Panc1 (cell line): ENCODE measurements at regions not wholly inside any gene's neighbourhood (a gene's known extent, or its start where the extent isn't known, plus 50 kb on each side); places are given as distances from the start of the nearest gene placed in this dataset.
"Not testable (repeated sequence)": the region's sequence is repeated elsewhere in the genome, so short reads cannot be mapped to it uniquely, and the experiment has no call there.

Experiments used
- ATAC-seq: fragments of 200-7000 bp; cut with Tn5 transposase; 2 replicates; pipeline ENCODE4 v1.9.1; 2020; ENCODE audit warnings: mild to moderate bottlenecking, moderate library complexity
- BruUV-seq: library from RNA; stranded (reverse); fragments of 400-500 nt; replicated peaks from 2 replicates; lab custom pipeline; 2021; lab: Mats Ljungman, UMichigan
- CTCF ChIA-PET: fragments of 300-600 bp; sonication (Branson Sonifier 250); formaldehyde crosslinking; loops from one replicate; lab custom pipeline; 2022; ENCODE audit warnings: antibody characterized with exemption; lab: Charles Lee
- POLR2A ChIA-PET: fragments of 300-600 bp; sonication (Branson Sonifier 250); formaldehyde crosslinking; loops from one replicate; lab custom pipeline; 2022; ENCODE audit warnings: antibody characterized with exemption; lab: Charles Lee
- DNase-seq: peaks from one replicate; pipeline ENCODE4 v3.0.0-alpha.2; 2010; ENCODE audit warnings: low read depth, low spot score
- H3K27ac ChIP-seq: 2 replicates; pipeline ENCODE4 v1.5.1; 2011; ENCODE audit warnings: mild to moderate bottlenecking, low read length, inconsistent platforms
- H3K27me3 ChIP-seq: fragments of 200-500 bp; sonication (Bioruptor generic); 2 replicates; pipeline ENCODE4 v1.6.0; 2014; ENCODE audit warnings: low read length, inconsistent platforms; ENCODE audit not compliant: control insufficient read depth, insufficient read depth
- H3K36me3 ChIP-seq: fragments of 200-500 bp; sonication (Bioruptor generic); 2 replicates; pipeline ENCODE4 v1.5.1; 2014; ENCODE audit warnings: inconsistent platforms, mild to moderate bottlenecking, low read length, moderate library complexity; ENCODE audit not compliant: control insufficient read depth, insufficient read depth
- H3K4me1 ChIP-seq: 2 replicates; pipeline ENCODE4 v1.5.1; 2011; ENCODE audit warnings: inconsistent platforms, mild to moderate bottlenecking, low read length, moderate library complexity; ENCODE audit not compliant: control insufficient read depth, insufficient read depth
- H3K4me3 ChIP-seq, 2 experiments: 2 replicates each; pipeline ENCODE4 v1.5.1; 2011 to 2012; ENCODE audit warnings: low read depth in 2 of 2, low read length in 2 of 2, mild to moderate bottlenecking in 2 of 2, inconsistent platforms in 1 of 2, moderate library complexity in 1 of 2
- H3K9me3 ChIP-seq: fragments of 200-500 bp; sonication (Bioruptor generic); 2 replicates; pipeline ENCODE4 v1.5.1; 2014; ENCODE audit warnings: low read depth, mild to moderate bottlenecking, inconsistent platforms, low read length, moderate library complexity; ENCODE audit not compliant: control insufficient read depth, insufficient read depth
- POLR2AphosphoS5 ChIP-seq: IDR thresholded peaks from 2 replicates; pipeline ENCODE4 v1.6.1; 2012; ENCODE audit warnings: mild to moderate bottlenecking, low read depth, low read length, moderate library complexity
- SIN3A ChIP-seq: IDR thresholded peaks from 2 replicates; pipeline ENCODE4 v1.6.1; 2012; ENCODE audit warnings: low read depth, mild to moderate bottlenecking, low read length, moderate library complexity, borderline replicate concordance; ENCODE audit not compliant: insufficient read depth
- TCF7L2 ChIP-seq: IDR thresholded peaks from 2 replicates; pipeline ENCODE4 v1.6.1; 2011; ENCODE audit warnings: mild to moderate bottlenecking, low read depth, low read length, inconsistent platforms
- in situ Hi-C: cut with HindIII; loops from 2 replicates; pipeline ENCODE4 v1.10.0; 2016; ENCODE audit warnings: low sequenced_read_pairs, low pct_unique_long_range_greater_than_20kb
- intact Hi-C: fragments of 100-400 bp; cut with micrococcal nuclease; formaldehyde crosslinking; loops from one replicate; pipeline ENCODE4 v1.10.0; 2022; ENCODE audit not compliant: unreplicated experiment
- TF ChIP-seq, protein P1 (sequence below): fragments of 450-650 bp; IDR thresholded peaks from 2 replicates; pipeline ENCODE4 v1.5.1; 2017; ENCODE audit warnings: mild to moderate bottlenecking
- TF ChIP-seq, protein P2 (sequence below), 2 experiments: IDR thresholded peaks; 2 replicates each; pipeline ENCODE4 v1.6.1; 2011 to 2012; ENCODE audit warnings: low read depth in 2 of 2, control low read depth in 1 of 2, low read length in 1 of 2, mild to moderate bottlenecking in 1 of 2, moderate library complexity in 1 of 2; ENCODE audit not compliant: insufficient read depth in 1 of 2

DNA sequence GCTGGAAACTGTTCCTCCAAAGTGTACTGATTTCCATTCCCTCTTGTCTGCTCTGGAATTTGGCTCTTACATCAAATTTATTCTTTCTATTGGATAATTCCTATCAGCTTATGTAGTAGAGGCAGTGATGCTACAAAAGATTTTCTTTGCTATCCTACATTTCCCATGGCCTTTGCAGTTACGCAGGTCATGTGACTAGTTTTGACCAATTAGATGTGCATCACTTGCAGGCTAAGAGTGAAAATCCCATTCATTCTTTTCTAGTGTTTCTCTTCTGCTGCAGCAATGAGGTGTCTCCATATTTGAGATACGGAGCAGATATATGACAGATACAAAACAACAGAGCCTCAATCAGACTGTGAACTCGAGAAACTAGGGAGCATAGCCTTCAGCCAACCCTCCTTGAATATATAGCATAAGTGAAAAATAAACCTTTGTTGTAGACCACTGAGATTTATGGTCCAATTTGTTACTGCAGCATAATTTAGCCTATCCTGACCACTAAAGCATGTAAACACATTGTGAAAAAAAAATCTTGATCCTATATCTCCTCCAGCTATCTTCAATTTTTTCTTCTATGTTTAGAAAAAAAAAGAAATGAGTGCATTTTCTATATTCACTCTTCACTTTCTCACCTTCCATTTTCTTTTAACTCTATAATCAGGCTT lies 102.0 kb downstream of the HNMT start:
- H3K4me1 ChIP-seq = no peaks in the 10 kb centered on the region
- no TSS peak for BruUV-seq
- ATAC-seq (no peak), DNase-seq (no peak)
- H3K36me3 ChIP-seq = no peaks in the 10 kb centered on the region
- H3K27ac ChIP-seq = no peak overlapping the region
- ChIA-PET POLR2A (no interaction called here), CTCF (no interaction called here)
- TF ChIP-seq, protein P1, sequence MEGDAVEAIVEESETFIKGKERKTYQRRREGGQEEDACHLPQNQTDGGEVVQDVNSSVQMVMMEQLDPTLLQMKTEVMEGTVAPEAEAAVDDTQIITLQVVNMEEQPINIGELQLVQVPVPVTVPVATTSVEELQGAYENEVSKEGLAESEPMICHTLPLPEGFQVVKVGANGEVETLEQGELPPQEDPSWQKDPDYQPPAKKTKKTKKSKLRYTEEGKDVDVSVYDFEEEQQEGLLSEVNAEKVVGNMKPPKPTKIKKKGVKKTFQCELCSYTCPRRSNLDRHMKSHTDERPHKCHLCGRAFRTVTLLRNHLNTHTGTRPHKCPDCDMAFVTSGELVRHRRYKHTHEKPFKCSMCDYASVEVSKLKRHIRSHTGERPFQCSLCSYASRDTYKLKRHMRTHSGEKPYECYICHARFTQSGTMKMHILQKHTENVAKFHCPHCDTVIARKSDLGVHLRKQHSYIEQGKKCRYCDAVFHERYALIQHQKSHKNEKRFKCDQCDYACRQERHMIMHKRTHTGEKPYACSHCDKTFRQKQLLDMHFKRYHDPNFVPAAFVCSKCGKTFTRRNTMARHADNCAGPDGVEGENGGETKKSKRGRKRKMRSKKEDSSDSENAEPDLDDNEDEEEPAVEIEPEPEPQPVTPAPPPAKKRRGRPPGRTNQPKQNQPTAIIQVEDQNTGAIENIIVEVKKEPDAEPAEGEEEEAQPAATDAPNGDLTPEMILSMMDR = no peak
- TF ChIP-seq, protein P2, sequence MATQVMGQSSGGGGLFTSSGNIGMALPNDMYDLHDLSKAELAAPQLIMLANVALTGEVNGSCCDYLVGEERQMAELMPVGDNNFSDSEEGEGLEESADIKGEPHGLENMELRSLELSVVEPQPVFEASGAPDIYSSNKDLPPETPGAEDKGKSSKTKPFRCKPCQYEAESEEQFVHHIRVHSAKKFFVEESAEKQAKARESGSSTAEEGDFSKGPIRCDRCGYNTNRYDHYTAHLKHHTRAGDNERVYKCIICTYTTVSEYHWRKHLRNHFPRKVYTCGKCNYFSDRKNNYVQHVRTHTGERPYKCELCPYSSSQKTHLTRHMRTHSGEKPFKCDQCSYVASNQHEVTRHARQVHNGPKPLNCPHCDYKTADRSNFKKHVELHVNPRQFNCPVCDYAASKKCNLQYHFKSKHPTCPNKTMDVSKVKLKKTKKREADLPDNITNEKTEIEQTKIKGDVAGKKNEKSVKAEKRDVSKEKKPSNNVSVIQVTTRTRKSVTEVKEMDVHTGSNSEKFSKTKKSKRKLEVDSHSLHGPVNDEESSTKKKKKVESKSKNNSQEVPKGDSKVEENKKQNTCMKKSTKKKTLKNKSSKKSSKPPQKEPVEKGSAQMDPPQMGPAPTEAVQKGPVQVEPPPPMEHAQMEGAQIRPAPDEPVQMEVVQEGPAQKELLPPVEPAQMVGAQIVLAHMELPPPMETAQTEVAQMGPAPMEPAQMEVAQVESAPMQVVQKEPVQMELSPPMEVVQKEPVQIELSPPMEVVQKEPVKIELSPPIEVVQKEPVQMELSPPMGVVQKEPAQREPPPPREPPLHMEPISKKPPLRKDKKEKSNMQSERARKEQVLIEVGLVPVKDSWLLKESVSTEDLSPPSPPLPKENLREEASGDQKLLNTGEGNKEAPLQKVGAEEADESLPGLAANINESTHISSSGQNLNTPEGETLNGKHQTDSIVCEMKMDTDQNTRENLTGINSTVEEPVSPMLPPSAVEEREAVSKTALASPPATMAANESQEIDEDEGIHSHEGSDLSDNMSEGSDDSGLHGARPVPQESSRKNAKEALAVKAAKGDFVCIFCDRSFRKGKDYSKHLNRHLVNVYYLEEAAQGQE (IDR thresholded peaks at IDR 0.05; ENCODE audit: insufficient read depth in 1 of 2, low read depth in 2 of 2, low read length in 1 of 2) = no peak
- TF ChIP-seq POLR2AphosphoS5 (no peak), SIN3A (no peak), TCF7L2 (no peak)
- in situ Hi-C loops (no loop called here), intact Hi-C loops (no loop called here)
- H3K4me3 ChIP-seq = no peak overlapping the region
- H3K9me3 ChIP-seq = no peaks in the 10 kb centered on the region
- H3K27me3 ChIP-seq = no peaks in the 10 kb centered on the region

DNA sequence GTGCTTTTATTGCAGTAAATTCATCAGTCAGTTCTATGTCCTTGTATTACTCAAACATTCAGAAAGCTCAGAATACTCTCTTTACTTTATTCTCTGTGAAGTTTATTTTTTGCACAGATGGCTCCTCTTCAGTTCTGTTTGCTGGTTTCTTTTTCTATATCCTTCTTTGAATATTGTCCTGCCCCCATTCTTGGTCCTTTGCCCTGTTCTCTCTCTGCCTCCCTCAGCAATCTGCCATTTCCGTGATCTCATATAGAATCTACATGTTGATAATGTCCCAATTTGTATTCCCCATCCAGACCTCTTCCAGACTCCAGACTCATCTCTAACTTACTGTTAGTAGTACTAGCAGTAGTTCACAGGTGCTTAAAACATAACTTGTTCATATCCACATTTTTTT lies 102.6 kb downstream of the HNMT start:
- Histone ChIP-seq H3K36me3 (no peaks in the 10 kb centered on the region), H3K27me3 (no peaks in the 10 kb centered on the region), H3K27ac (no peak overlapping the region), H3K9me3 (no peaks in the 10 kb centered on the region), H3K4me1 (no peaks in the 10 kb centered on the region), H3K4me3 (no peak overlapping the region)
- no peak for ATAC-seq
- in situ Hi-C loops (no loop called here), intact Hi-C loops (no loop called here)
- CTCF ChIA-PET = no interaction called here
- TF ChIP-seq POLR2AphosphoS5 (no peak), SIN3A (no peak), TCF7L2 (no peak)
- TF ChIP-seq, protein P1 = no peak
- TF ChIP-seq, protein P2 (IDR thresholded peaks at IDR 0.05; ENCODE audit: insufficient read depth in 1 of 2, low read depth in 2 of 2, low read length in 1 of 2) = no peak
- POLR2A ChIA-PET = no interaction called here
- BruUV-seq = no TSS peak
- no peak for DNase-seq

DNA sequence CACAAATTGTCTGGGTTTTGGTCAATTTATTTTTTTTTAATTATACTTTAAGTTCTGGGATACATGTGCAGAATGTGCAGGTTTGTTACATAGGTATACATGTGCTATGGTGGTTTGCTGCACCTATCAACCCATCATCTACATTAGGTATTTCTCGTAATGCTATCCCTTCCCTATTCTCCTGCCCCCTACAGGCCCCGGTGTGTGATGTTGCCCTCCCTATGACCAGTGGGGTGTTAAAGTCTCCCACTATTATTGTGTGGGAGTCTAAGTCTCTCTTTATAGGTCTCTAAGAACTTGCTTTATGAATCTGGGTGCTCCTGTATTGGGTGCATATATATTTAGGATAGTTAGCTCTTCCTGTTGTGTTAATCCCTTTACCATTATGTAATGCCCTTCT lies 104.4 kb downstream of the HNMT start:
- H3K36me3 ChIP-seq, ATAC-seq, intact Hi-C loops, H3K27me3 ChIP-seq, POLR2A ChIA-PET, in situ Hi-C loops, H3K4me1 ChIP-seq, BruUV-seq, H3K9me3 ChIP-seq, DNase-seq, H3K27ac ChIP-seq, CTCF ChIA-PET, H3K4me3 ChIP-seq: not testable (repeated sequence)
